NCI-H146 (cell line): ENCODE measurements at regions not wholly inside any gene's neighbourhood (a gene's known extent, or its start where the extent isn't known, plus 50 kb on each side); places are given as distances from the start of the nearest gene placed in this dataset.
"Not testable (repeated sequence)": the region's sequence is repeated elsewhere in the genome, so short reads cannot be mapped to it uniquely, and the experiment has no call there.

Source experiments
- DNase-seq: peaks from one replicate; lab custom pipeline; 2025; lab: John Stamatoyannopoulos, UW

- DNase-seq, result no peak
These were observed 78.6 kb upstream of the HPCAL1 start for GRCh38 chr2:10223932-10224720.

- DNase-seq, result no peak
These were observed 78.0 kb upstream of the HPCAL1 start for GRCh38 chr2:10224734-10225133.

GRCh38 chr2:10225291-10226037 is 77.2 kb upstream of the HPCAL1 start:
- DNase-seq, result peak; percentile 52

- DNase-seq, result no peak
These were observed 76.5 kb upstream of the HPCAL1 start for GRCh38 chr2:10226038-10226724.

DNA sequence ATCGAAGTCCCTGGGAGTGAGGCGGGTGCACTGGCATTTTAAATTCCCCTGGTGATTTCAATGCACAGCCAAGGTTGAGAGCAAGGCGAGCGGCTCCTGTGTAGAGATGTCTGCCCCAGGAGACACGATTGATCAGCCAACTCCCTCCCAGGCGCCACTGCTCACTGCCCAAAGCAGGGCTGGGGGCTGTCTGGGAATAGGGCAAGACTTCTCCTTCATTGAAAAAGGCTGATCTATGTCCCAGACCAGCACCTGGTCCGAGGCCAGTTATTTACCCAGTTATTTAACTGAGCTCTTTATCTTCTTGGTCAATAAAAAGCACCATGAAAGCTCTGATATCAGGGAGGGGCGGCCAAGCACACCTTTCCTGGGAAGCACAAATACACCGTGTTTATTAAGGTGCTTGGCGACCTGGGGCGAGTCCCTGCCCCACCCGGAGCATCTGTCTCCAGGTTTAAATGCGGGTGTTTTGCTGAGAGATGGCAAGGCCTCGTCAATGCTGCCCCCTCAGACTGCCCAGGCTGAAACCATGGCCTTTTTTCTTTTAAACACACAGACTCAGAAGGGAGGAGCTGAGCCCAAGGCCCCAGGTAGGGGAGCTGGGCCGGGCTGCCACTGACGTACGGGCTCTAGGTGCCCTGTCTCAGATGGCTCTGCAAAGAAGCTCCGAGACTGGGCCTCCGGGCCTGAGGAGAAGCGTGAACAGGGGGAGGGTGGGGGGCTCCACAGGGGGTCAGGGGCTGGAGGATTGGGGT is 73.9 kb upstream of the HPCAL1 start:
- peak; percentile 93 for DNase-seq

- no peak for DNase-seq
These were observed 73.1 kb upstream of the HPCAL1 start for GRCh38 chr2:10229462-10230099.

DNA sequence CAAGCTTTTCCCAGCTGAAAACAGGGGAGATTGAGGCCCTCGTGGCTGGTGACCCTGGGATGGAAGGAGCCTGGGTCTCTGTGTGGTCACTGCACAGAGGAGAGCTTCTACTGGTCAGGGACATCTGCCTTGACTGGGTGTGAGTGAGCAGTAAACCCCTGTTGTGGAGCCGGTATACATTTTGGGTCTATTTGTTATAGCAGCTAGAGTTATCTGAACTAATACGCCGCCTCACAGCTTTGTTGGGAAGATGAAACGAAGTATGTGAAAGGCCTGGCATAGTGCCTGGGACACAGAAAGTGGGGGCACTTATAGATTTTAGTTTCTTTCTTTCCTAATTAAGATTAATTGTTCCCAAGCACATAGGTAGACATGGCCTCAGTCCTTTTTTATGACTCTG is 72.2 kb upstream of the HPCAL1 start:
- DNase-seq, result no peak

GRCh38 chr2:10230921-10231320 is 71.8 kb upstream of the HPCAL1 start:
- not testable (repeated sequence) for DNase-seq

DNA sequence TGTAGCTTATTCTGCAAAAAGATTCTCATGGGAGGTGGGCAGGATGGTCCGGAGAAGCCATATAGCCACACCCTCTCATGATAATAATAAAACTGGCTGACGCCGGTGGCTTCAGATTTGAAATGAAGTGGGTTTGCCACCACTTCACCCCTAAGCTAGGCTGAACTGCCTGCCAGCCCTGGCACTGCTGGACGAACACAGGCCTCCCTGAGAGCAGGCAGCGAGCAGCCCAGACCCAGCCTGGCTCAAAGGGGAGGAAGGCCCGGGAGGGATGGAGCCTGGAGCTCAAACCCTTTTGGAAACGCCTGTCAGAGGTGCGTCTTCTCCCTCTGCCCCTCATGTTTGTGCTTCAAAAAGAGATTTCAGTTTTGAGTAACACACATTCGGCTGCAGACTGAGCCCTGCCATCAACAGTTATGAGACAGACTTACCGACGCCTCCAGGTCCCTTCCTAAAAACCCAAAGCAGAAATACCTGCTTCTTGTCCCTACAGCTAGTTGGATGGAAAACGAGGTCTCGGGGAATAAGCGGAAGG is 71.1 kb upstream of the HPCAL1 start:
- DNase-seq, result no peak

GRCh38 chr2:10232096-10232815 is 70.4 kb upstream of the HPCAL1 start:
- DNase-seq, result no peak

GRCh38 chr2:10233131-10234012 is 69.3 kb upstream of the HPCAL1 start:
- no peak for DNase-seq

DNA sequence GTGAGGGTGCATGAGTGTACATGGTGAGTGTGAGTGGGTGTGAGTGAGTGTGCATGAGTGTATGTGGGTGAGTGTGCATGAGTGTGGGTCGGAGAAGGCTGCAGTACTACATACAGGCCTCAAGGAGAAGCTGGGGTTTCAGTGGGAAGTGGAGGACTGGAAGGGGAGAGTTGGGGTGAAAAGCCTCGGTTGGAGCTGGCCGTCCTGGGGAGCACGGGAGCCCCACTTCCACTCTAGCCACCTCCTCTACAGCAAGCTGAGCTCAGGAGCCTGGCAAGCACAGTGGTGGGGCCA is 68.7 kb upstream of the HPCAL1 start:
- DNase-seq, result no peak

DNA sequence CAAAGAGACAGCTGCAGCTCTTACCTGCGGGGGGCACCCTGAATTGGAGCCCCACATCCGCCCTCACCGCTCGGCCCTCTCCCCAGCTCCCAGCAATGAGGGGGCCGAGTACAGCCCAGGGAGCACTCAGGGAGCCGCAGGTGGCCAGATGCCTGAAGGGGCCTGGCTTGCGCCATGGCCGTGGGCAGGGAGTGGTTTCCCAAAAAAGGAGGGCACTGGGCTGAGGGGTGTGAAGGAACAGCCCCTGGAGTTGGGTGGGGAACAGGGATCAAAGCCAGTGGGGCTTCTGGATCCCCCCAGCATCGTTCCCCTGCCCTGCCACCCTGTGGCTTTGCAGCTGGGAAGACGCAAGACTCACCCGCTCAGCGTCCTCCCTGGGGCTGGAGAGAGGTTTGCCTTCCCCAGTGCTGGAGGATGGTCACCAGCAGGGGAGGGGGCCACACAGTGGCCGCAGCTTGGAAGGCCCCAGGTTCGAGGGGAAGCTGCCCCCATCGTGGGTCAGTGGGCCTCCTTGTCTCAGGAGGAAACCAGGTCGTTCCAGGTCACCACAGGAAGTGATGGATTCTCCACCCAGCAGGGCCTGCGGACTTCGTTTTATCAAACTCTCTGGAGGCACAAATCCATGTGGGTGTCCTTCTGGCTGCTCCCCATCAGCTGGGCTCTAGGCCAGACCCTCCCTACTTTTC is 68.2 kb upstream of the HPCAL1 start:
- DNase-seq, result no peak

DNA sequence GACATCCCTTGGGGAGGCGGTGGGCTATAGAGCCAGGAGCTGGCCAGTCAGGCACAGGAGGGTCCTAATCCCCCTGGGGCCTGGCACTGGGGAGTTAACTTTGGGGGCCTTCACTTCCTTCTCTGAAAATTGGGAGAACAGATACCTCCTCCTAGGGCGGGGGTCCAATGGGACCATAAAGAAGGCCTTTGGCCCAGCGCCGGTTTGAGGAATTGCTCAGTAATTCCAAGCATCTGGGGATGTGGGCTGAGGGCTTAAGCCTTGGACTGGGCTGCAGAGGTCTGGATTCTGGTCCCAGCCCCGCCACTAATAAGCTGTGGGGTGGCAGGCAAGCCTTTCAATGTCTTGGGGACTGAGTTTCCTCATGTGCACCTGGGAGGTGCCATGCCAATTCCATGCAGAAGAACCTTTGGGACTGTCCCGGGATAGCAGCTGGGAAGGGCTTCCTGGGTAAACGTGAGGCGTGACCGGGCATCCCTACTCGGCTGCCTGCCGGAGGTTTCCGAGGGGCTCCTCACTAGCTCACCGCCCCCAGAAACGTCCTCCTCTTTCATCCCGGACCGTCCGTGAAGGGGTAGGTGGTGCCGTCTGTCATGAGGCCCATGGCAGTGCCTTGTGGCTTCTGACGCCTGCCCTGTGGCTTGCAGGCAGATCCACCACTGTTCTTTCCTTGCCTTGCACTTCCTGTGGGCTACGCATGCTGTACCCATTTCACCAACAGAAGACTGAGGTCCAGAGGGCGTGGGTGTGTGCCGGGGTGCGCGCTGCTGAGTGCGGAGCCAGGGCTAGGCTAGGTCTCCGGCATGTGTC is 67.4 kb upstream of the HPCAL1 start:
- DNase-seq, result no peak

GRCh38 chr2:10235909-10236550 is 66.7 kb upstream of the HPCAL1 start:
- DNase-seq, result no peak

GRCh38 chr2:10236571-10237391 is 65.9 kb upstream of the HPCAL1 start:
- DNase-seq, result no peak
